ENCODE measurements at regions not wholly inside any gene's neighbourhood (a gene's known extent, or its start where the extent isn't known, plus 50 kb on each side); places are given as distances from the start of the nearest gene placed in this dataset.

DNA sequence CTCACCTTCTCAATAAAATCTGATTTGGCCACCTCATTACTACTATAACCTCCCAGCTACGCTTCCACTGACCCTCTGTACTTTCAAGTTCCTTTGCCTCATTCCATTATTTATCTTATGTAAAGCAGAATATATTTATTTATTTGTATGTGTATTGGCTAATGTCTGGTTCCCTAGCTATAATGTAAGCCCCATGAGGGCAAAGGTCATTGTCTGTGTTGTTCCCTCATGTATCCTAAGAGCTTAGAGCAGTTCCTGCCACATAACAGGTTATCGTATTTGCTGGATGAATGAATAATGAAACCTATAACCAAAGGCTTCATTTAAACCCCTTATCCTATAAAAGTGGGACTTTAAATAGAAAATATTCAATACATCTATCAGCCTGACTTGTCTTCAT lies 77.9 kb upstream of the DPT start:
- TF ChIP-seq CTCF (IDR thresholded peaks at IDR 0.05; ENCODE audit: low read depth, low read length), result no peak
- no peak for DNase-seq (ENCODE audit: low read depth in 2 of 2)
- no peak overlapping the region for H3K4me3 ChIP-seq (replicated peaks in 1 of 2; ENCODE audit: low read depth in 2 of 2, low read length in 2 of 2)

DNA sequence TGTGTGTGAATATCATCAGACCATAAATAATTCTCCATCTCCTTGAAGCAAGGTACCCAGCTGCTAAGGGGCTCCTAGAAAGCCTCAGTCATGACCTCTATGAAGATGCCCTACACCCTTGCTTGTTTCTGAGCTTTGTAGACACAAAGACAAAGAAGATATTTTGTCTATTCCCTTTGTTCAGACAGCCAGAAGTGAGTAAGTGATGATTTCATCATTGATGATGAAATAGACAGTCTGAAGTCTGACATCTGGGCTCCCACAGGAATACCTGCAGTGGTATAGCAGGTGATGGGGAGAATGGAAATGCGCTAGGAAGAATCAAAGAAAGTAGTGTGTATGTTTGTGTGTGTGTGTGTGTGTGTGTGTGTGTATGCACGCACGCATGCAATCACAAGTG lies 82.2 kb upstream of the DPT start:
- peak in 1 of 2 donors; percentile 20 for DNase-seq (ENCODE audit: low read depth in 2 of 2)

GRCh38 chr1:168819668-168820067 lies 90.7 kb upstream of the DPT start:
- TF ChIP-seq CTCF (IDR thresholded peaks at IDR 0.05; ENCODE audit: low read depth, low read length), result no peak

More for the DNA sequence above, 82.2 kb upstream of the DPT start:
- H3K4me3 ChIP-seq (replicated peaks in 1 of 2; ENCODE audit: low read depth in 2 of 2, low read length in 2 of 2), result no peak overlapping the region
- no peak for TF ChIP-seq CTCF (IDR thresholded peaks at IDR 0.05; ENCODE audit: low read depth, low read length)

GRCh38 chr1:168821434-168821833 lies 92.4 kb upstream of the DPT start:
- TF ChIP-seq CTCF (IDR thresholded peaks at IDR 0.05; ENCODE audit: low read depth, low read length), result no peak
- no peak for DNase-seq (ENCODE audit: low read depth in 2 of 2)
- H3K4me3 ChIP-seq (replicated peaks in 1 of 2; ENCODE audit: low read depth in 2 of 2, low read length in 2 of 2), result no peak overlapping the region

More at GRCh38 chr1:168819668-168820067, 90.7 kb upstream of the DPT start:
- H3K4me3 ChIP-seq (replicated peaks in 1 of 2; ENCODE audit: low read depth in 2 of 2, low read length in 2 of 2), result no peak overlapping the region
- no peak for DNase-seq (ENCODE audit: low read depth in 2 of 2)

DNA sequence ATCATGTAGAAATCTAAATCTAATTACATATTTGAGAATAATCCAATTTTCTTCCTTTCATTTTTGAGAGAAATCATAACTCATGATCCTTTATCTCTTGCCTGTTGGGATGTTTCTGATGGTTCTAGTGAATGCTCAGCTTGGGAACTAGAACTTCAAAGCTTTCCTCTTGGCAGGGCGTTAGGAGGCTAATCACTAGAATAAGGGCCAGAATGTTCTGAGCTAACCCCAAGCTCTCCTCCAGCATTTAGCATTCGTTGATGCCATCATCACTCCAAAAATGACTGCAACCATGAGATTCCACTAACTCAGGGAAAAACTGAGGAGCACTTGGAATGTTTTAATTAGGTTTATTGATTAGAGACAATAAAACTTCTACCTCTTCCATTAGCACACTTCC lies 93.9 kb upstream of the DPT start:
- TF ChIP-seq CTCF (IDR thresholded peaks at IDR 0.05; ENCODE audit: low read depth, low read length), result no peak
- DNase-seq (ENCODE audit: low read depth in 2 of 2), result no peak
- no peak overlapping the region for H3K4me3 ChIP-seq (replicated peaks in 1 of 2; ENCODE audit: low read depth in 2 of 2, low read length in 2 of 2)

- no peak for DNase-seq (ENCODE audit: low read depth in 2 of 2)
- no peak overlapping the region for H3K4me3 ChIP-seq (replicated peaks in 1 of 2; ENCODE audit: low read depth in 2 of 2, low read length in 2 of 2)
- no peak for TF ChIP-seq CTCF (IDR thresholded peaks at IDR 0.05; ENCODE audit: low read depth, low read length)
Observed at GRCh38 chr1:168823988-168824387, 95.0 kb upstream of the DPT start.

DNA sequence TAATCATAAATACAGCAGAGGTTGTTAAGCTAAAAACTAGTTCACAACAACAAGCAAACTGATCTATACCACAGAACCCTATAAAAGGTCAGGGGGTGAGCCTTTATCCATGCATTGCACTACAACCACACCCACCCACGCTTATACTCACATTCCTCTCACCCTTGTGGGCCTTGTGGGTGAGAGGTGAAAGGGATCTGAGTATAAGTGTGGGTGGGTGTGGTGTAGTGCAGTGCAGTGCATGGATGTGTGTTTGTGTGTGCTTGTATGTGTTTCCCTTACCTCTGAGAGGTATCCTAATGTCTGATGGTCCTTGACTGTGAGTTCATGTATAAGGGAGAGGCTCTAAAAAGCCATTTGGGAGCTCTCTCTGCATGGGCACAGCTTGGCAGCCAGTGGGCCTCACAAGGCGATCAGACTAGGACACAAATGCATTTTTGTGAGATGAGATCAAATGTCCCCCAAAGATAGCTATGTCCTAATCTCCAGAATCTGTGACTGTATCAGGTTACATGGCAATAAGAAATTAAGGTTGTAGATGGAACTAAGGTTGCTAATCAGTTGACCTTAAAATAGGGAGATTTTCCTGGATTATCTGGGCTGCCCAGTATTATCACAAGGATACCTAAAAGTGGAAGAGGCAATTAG lies 95.5 kb upstream of the DPT start:
- DNase-seq (ENCODE audit: low read depth in 2 of 2), result no peak
- TF ChIP-seq CTCF (IDR thresholded peaks at IDR 0.05; ENCODE audit: low read depth, low read length), result no peak
- H3K4me3 ChIP-seq (replicated peaks in 1 of 2; ENCODE audit: low read depth in 2 of 2, low read length in 2 of 2), result no peak overlapping the region

Data from cardiac fibroblast (primary cell).